Hematopoietic multipotent progenitor cell treated with erythropoietin and hydrocortisone succinate and interleukin-3 and kit ligand, for 6 days (in vitro differentiated cells): ENCODE measurements at regions not wholly inside any gene's neighbourhood (a gene's known extent, or its start where the extent isn't known, plus 50 kb on each side); places are given as distances from the start of the nearest gene placed in this dataset.

Experiments
- DNase-seq: peaks from one replicate; pipeline ENCODE4 v3.0.0-alpha.2; 2015

DNA sequence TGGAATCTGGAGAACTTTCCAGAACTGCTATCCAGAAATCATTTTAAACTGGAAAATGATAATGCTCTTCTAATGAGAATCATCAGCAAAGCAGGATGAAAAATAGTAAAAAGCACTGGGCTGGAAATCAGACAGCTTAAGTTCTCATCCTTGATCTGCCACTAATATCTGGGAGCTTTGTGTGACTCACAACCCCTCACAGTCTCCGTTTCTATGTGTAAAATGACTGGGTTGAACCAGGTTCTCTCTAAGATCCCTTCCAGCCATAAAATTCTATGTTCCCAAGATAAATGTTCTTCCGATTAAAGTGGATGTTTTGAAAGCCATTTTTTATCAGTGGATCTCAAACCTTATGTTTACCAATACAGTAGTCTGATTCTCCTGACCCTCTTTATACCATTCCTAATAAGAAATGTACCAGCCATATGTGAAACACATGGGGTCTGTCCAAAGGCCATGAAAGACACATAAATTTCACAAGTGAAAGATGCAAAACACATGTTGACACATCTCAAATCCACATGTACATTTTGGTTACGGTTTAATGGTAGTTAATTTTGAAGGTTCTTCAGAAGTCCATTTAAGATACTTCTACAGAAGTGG lies 188.8 kb downstream of the EN1 start:
- DNase-seq: no peak

DNA sequence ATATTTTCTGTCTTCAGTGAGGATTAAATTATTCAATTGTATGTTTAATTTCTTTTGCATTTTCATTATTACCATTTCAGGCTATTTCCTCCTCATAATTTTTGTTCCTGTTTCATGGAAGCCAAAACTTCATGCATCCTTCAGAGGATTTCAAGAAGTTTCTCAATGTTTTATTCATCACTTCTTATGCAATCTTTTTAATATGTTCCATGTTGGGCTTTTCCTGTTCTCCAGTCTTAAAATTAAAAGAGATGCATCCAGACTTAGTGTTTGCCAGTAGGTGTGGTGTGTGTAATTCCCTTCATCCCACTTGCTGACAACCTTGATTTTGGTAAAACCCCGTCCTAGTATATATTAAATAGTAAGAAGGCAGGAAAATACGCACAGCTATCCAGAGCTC lies 190.0 kb downstream of the EN1 start:
- no peak for DNase-seq

DNA sequence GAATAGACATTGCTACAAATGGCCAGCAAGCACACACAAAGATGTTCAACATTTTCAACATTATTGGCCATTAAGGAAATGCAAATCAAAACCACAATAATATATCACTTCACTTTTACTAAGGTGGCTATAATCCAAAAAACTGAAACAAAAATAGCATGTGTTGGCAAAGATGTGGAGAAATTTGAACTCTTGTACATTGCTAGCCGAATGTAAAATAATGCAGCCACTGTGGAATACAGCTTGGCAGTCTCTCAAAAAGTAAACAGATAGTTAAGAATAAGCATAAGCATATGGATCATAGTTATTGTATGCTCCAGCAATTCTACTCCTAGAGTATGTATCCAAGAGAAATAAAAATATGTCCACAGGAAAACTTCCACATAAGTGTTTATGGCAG lies 192.5 kb downstream of the EN1 start:
- DNase-seq: no peak

DNA sequence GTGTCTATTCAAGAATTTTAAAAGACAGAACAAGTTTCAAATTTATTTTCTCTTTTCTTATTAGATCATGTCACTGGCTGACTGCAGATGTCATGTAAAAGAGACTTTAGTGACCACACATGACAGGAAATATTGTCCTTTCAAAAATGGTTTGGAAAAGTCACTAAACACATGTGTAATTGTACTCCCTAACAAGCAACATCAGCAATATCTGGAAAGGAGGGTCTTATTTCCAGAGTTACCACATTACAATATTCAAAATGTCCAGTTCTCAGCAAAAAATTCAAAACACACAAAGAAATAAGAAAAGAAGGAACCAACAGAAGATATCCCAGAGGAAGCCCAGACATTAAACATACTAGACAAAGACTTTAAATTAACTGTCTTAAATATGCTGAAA lies 197.1 kb downstream of the EN1 start:
- no peak for DNase-seq

DNA sequence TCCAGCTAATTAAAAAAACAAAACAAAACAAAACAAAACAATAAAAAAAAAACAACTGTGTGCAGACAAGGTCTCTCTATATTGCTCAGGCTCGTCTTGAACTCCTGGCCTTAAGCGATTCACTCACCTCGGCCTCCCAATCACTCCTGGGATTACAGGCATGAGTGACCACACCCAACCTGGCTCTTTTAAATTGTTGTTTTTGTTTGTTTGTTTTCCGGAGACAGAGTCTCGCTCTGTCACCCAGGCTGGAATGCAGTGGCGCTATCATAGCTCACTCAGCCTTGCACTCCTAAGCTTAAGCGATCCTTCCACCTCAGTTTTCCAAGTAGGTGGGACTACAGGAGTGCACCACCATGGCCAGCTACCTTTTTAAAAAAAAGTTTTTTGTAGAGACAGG lies 201.6 kb downstream of the EN1 start:
- no peak for DNase-seq

DNA sequence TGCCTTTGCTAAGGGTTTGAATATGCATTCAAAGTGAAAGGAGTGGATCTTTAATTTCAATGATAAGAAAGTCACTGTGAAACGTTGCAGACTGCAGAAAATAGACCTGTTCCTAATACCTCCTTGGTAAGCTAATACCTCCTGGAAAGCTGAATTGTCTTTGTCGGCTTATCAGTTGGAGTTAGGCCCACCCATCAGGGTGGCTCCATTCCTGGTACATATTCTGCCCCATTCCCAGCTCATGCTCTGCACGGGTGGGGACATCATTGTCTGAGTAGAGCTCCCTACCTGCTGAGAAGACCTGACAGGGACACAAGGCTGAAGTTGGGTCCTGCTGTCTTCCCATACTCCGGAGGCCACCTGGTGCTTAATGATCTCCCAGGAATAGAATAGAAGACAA lies 203.3 kb downstream of the EN1 start:
- no peak for DNase-seq

DNA sequence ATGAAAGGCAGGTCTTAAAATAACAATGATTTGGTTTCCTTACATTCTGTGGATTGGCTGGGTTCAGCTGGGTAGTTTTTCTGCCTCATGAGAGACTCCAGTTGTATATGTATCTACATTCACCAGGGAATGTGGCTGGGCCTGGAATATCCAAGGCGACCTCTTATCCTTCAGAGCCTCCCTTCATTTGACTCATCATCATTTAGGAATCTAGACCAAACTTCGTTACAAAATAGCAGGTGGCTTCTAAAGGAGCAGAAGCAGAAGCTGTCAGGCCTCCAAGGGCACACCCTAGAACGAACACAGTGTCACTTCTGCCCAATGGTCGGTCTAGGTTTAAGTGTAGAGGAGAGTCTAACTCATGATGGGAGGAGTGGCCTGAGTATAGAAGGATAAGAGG lies 204.2 kb downstream of the EN1 start:
- no peak for DNase-seq

DNA sequence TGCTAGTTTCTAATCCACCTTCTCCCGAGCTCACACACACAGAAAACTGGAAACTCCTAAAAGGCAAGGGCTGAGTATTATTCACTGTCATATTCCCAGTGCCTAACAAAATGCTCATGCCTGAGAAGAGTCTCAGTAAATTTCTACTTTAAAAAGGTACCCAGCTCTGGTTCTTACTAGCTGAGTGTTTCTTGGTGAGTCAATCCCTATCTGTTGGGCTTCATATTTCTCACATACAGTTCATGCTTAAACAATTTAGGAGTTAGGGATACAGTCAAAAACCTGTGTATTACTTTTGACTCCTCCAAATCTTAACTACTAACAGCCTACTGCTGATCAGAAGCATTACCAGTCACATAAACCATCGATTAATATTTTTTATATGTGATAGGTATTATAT lies 204.9 kb downstream of the EN1 start:
- no peak for DNase-seq

DNA sequence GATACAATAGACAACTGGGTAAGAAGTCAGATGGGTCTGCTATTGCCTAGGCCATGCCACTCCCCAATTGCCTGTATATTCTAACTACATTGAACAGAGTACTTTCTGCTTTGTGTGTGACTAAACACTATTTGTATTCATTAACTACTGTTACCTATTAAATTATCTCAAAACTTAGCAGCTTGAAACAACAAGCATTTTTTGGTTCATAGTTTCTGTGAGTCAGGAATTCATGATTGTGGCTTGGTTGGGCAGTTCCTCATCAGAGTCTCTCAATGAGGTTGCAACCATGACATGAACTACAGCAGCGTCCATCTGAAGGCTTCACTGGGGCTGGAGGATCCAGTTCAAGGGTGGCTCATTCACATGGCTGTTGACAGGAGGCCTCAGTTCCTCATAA lies 205.7 kb downstream of the EN1 start:
- DNase-seq: no peak

DNA sequence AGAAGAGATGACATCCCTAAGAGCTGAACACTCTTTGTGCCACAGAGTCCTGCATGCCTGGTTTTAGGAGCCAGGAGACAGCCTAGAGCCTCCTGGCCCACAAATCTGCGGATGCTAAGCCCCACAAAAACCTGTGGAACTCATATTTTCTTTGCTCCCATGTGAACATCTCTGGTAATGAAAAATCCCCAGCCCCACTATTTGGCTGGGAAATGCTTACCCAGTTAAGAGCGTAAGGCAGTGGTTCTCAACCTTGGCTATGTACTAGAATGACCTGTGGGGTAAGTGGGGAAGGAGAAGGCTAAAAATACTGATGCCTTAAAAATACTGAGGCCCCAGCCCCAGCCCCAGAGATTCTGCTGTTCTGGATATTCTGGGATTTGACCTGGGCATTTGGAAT lies 208.1 kb downstream of the EN1 start:
- DNase-seq: no peak

DNA sequence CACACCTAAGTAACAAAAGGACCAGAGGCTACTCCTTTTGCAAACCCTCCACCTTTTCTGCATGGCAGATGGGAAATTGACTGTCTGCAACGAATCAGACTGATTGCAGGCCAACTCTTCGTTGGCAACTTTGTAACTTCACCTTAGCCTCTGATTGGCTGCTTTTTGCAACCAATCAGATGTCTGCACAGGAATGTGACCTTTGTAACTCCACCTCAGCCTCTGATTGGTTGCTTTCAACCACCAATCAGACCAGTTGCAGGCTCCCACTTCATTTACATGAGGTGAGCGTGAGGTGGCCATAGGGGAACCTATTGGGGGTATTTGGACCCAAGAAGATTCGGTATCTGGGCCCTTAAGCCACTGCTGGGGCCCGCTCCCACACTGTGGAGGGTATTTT lies 209.0 kb downstream of the EN1 start:
- DNase-seq: no peak

DNA sequence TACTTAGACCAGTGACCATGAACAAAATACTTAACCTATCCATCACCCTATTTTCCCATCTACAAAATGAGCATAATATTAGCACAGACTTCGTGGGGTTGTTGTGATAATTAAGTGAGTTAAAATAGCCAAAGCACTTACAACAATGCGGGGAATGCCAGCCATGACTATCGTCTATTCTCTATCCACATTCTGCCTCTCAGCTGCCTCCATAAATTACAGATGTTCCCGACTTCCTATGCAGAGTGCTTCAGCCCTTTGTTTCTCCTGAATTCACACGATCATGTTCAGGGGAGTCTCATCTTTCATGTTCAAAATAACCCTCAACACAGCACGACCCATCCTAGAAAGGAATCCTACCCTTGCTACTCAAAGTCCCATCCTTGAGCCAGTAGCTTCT lies 211.6 kb downstream of the EN1 start:
- DNase-seq: no peak

DNA sequence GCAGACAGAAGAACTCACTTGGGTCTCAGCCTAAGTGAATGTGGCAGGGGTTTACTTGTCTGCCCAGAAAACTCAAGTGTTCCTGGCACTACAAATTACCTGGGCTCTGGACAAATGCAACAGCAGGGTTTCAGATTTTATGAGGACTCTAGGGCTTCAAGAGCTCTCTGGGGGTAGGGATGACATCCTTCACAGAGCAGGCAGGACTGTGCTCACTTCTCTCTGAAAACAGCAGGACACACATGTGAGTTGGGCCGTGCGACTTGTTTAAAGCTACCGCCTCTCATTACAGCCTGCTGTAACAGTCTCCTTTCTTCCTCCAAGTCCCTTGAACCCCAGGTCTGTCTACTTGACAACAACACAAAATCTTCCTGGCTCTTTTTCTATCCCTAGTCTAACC lies 212.6 kb downstream of the EN1 start:
- no peak for DNase-seq

DNA sequence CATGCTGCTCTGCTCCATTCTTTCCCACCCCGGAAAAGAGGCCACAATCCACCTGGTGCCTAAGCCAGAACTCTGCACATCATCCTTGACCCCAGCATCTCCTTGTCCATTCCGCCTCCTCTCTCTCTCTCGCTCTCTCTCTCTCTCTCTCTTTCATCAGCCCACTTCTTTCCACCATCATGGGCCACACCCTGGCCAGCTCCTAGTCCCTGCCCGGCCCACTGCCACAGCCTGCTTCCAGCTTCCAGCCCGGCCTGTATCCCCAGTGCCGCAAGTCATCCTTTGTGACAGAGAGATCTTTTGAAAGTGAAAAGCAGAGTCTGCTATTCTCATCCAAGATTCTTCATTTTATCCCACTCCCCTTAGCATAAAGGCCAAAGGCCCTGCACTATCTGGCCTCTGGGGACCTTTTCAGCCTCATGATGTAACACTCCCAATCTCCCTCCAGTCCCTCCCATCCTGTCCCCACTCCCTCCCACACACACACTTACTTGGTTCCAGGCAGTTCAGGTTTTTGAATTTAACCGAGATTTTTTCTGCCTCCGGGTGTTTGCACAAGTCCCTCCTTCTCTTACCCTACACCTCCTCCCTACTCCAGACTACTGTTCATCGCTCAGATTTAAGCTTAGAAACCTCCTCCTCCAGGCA lies 214.0 kb downstream of the EN1 start:
- no peak for DNase-seq

DNA sequence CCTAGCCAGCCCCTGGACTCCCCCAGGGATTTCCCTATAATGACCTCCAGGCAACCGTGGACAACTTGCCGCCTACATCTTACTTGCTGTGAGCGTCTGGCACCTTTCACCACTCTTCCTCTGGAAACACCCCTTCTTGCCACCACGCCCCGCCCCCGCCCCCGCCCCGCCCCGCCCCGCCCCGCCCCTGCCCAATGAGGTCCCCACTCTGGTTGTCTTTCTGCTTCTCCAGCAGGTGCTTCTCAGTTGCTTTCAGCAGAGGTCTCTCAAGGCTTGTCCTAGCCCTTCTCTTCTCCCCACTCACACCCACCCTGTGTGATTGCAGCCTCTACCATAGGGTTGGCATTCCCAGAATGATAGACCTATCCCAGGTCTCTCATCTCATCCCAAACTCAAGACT lies 214.5 kb downstream of the EN1 start:
- no peak for DNase-seq

DNA sequence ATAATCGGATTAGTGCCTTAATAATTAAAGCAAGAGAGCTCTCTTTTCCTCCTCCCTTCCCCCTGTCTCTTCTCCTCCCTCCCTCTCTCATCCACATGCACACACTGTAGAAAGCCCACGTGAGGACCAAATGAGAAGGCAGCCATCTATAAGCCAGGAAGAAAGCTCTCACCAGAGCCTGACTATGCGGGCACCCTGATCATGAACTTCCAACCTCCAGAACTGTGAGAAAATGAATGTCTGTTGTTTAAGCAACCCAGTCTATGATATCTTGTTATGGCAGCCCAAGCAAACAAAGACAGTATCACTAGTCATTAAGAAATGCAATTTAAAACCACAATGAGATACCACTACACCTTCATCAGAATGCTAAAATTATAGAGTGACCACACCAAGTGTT lies 220.3 kb downstream of the EN1 start:
- no peak for DNase-seq

DNA sequence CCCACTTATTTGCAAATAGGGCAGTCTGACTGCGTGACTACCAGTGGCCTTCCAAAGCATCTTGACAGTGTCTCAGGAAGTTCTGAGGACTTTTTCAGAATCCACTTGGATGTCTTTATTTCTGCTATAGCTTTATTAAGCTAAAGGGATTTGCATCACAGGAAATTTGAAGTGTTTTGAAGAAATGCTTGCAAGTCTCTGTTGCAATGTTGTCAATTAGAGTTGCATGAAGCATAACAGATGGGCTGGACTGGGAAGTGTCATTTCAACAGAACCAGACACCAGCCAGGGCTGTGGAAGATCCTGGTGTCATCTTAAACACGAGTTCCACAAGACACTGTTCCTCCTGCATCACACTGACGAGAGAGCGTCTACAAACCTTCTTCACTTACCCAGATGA lies 224.5 kb downstream of the EN1 start:
- DNase-seq: no peak

DNA sequence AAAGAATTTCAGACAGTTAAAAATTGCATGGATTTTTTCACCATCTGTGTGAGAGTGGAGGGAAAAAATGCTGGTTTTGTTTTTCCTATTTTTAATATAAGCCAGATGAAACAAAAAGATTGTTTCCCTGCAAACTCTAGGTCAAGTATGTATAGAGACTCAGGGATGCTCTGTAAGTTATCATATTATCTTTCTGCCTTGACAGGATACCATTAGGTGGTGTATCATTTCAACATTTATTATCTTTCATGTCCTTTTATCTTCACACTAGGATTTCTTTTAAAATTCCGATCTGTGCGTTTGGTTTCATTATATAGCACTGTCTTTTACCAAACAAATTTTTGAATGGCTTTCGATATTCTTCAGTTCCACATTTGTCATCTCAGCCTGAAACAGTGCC lies 225.3 kb downstream of the EN1 start:
- DNase-seq: no peak

DNA sequence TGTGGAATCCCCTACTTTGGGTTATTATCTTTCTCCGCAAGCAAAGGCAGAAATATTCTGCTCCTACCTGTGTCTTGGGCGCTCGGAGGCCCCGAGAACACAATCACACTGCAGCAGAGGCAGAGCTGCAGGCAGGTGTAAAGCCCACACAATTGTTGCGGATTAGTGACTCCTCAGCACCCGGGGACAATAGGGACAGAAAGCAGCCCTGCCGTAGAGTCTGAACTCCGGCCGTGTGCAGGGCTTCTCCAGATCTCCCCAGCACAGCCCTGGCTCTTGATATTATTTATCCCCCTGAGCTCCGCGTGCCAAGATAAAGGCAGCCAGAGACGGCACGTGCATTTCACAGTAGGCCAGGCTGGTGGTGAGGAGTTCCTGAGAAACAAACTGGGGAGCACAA lies 229.2 kb downstream of the EN1 start:
- no peak for DNase-seq

DNA sequence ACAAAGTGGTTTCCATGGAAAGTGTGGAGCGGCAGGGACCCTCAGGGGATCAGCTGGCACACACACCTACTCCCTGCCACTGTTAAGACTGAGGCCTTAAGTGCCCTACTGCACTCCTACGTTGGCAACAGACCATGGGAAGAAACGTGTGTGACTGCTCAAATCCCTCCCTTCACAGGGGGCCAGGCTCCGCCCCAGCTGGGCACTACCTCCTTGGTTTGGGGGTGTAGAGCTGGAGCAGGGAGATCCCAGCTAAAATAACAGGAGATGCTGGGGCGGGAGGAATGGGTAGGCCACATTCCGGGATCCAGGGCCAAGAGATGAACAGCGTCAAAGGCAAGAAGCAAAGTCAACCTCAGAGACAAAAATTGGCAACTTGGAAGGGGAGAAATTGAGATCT lies 231.0 kb downstream of the EN1 start:
- DNase-seq: no peak

DNA sequence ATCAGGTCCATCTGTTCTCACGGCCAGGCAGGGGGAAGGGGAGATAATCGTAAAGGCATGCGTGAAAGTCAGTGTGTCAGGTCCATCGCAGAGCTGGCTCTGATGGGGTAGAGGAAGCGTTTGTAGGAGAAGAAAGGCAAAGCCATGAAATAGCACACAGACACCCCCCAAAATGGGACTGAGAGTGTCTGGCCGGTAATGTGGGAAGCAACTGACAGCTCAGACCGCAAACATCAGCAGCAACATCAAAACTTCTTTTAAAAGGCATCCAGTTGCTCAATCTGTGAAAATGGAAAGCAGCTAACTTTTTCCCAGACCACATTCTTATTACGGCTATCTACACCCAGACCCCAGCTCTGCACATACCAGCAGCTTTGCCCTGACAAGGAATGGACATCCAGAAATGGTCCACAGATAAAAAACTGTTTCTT lies 232.6 kb downstream of the EN1 start:
- DNase-seq: no peak

DNA sequence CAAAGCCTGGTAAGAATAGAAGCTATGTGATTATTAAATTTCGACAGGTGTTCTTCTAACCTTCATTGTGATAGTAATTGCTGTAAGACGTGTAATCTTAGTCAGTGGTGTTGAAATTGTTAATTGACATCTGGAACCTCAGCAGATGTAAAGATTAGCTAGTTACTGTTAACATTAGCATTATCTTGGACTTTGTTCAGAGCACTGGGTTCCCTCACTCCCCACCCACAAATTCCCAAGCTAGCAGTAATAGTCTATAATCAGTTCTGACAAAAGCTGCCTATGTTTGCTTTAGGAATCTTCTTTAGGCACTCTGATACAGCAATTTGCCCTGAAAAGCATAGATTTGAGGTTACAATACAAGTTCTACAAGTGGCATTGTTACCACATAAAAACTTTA lies 233.7 kb downstream of the EN1 start:
- DNase-seq: no peak

DNA sequence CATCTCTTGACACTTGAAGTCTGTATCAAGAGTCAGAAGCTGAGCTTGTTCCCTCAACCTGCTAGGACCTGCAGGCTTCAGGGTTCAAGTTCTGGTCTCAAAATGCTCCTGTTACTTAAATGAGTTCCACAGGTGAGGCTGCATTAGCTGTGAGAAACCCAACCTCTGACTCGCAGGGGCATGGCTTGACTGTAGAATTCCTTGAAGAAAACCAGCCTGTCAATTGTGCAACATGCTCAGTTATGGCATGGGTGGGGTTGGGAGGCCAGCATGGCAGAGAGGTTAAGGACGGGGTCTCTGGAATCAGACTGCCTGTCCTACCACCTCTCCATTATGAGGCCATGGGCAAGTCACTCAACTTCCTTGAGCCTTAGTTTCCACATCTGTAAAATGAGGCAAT lies 235.8 kb downstream of the EN1 start:
- DNase-seq: no peak

DNA sequence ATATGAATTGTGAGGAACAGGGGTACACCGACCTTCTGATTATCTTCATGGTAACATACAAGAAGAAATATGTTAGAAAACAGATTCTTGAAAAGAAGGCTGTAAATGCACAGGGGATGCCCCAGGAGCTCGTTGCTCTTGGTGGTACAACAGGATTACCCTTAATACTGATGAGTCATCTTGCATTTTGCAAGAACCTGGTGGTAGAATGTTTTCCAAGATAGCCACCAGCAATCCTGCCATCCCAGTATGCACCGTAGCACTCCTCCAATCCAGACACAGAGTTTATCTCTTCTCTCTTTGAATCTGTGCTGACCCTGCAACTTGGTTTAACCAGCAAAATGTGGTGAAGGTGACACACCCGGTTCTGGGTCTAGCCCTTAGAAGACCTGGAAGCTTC lies 238.3 kb downstream of the EN1 start:
- DNase-seq: no peak

DNA sequence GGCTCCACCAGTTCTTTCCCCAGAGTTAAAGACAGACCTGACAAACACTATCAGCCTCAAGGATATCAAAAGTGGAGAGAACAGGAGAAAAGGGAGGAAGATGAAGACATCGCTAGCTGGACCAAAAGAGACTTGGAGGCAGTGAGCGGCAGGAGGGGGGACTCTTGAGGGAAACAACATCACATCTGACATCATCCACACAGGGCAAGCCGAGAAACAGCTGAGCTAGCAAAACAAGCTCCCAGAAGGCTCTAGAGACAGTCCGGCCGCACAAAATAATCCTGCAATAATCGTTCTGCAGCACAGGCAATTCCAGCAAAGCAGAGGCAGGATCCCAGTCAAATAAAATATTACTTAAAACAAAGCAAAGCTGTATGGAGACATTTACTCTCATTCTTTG lies 239.8 kb downstream of the EN1 start:
- DNase-seq: no peak

DNA sequence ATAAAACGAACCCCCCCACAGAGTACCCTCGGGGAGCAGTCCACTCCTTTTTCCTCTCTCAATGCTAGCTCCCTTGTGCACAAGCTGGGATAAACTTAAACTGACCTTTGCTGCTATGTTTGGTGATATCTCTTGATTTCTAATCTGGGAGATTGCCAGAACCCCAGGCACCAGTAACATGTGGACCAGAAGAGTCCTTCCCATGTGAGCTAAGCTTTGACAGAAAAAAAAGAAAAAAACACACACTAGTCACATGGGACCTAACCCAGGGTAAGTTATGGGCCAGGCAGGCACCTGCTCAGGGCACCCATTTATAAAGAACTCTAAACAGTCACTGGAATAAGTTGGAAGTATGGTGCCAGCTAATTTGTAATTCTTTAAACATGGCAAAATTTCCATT lies 242.6 kb downstream of the EN1 start:
- no peak for DNase-seq
